Breast epithelium (tissue), 4 donors: ENCODE measurements at regions not wholly inside any gene's neighbourhood (a gene's known extent, or its start where the extent isn't known, plus 50 kb on each side); places are given as distances from the start of the nearest gene placed in this dataset.

ENCODE experiments used
- DNase-seq, 2 donors: peaks; one replicate each; pipeline ENCODE4 v3.0.0-alpha.2; 2019; ENCODE audit warnings: low spot score in 2 of 2
- H3K27ac ChIP-seq, 2 donors: fragments of 200-600 bp; sonication (generic) in 1 of 2; one replicate each; pipeline ENCODE4 v1.5.1; 2016 to 2019; ENCODE audit warnings: mild to moderate bottlenecking in 1 of 2
- H3K27me3 ChIP-seq, 2 donors: fragments of 200-600 bp; sonication (generic) in 1 of 2; one replicate each; pipeline versions ENCODE4 v1.5.1 to v1.6.0; 2017 to 2019; ENCODE audit warnings: control low read depth in 1 of 2, mild to moderate bottlenecking in 1 of 2
- H3K36me3 ChIP-seq: fragments of 200-600 bp; one replicate; pipeline ENCODE4 v1.5.1; 2019
- H3K4me1 ChIP-seq, 2 donors: fragments of 200-600 bp; sonication (generic); one replicate each; pipeline ENCODE4 v1.5.1; 2016 to 2019; ENCODE audit warnings: control low read depth in 1 of 2
- H3K4me3 ChIP-seq, 3 donors: fragments of 200-600 bp; sonication (generic); 1 replicate in 2 of 3; 2 replicates in 1 of 3; pipeline ENCODE4 v1.5.1; 2016 to 2019; ENCODE audit warnings: mild to moderate bottlenecking in 3 of 3, moderate library complexity in 2 of 3
- H3K9me3 ChIP-seq, 2 donors: fragments of 200-600 bp; sonication (generic) in 1 of 2; one replicate each; pipeline ENCODE4 v1.5.1; 2016 to 2019; ENCODE audit warnings: control low read depth in 1 of 2
- CTCF ChIP-seq, 3 donors: fragments of 450-650 bp; IDR thresholded peaks; one replicate each; pipeline ENCODE4 v1.5.1; 2016 to 2017; ENCODE audit warnings: antibody characterized with exemption in 3 of 3, mild to moderate bottlenecking in 3 of 3, moderate library complexity in 3 of 3
- POLR2A ChIP-seq: fragments of 450-650 bp; IDR thresholded peaks from one replicate; pipeline ENCODE4 v1.6.1; 2016; ENCODE audit warnings: antibody characterized with exemption, mild to moderate bottlenecking, moderate library complexity
- POLR2AphosphoS5 ChIP-seq, 3 donors: sonication (generic); formaldehyde crosslinking; IDR thresholded peaks; one replicate each; pipeline ENCODE4 v1.6.1; 2017; ENCODE audit warnings: antibody characterized with exemption in 3 of 3
- intact Hi-C: fragments of 100-400 bp; cut with DNase I; formaldehyde crosslinking; loops from one replicate; pipeline ENCODE4 v1.15.1; 2023; ENCODE audit warnings: low total_unique reads

- no peaks in the 10 kb centered on the region for H3K9me3 ChIP-seq
- no peak for DNase-seq
- H3K27ac ChIP-seq = no peak overlapping the region
- no peak overlapping the region for H3K4me3 ChIP-seq
- no peaks in the 10 kb centered on the region for H3K27me3 ChIP-seq
- TF ChIP-seq POLR2AphosphoS5 (IDR thresholded peaks at IDR 0.05) = no peak
- TF ChIP-seq POLR2A = no peak
- TF ChIP-seq CTCF (IDR thresholded peaks at IDR 0.05) = no peak
- intact Hi-C loops = no loop called here
- H3K4me1 ChIP-seq = no peaks in the 10 kb centered on the region
- no peaks in the 10 kb centered on the region for H3K36me3 ChIP-seq
These were observed 270.3 kb downstream of the HTR7 start for GRCh38 chr10:90587561-90587960.

GRCh38 chr10:90588222-90588621 is 269.6 kb downstream of the HTR7 start:
- intact Hi-C loops = no loop called here
- H3K4me3 ChIP-seq = no peak overlapping the region
- H3K4me1 ChIP-seq = no peaks in the 10 kb centered on the region
- H3K27me3 ChIP-seq = no peaks in the 10 kb centered on the region
- no peaks in the 10 kb centered on the region for H3K9me3 ChIP-seq
- no peak for DNase-seq
- no peak for TF ChIP-seq POLR2A
- no peak for TF ChIP-seq CTCF (IDR thresholded peaks at IDR 0.05)
- no peak for TF ChIP-seq POLR2AphosphoS5 (IDR thresholded peaks at IDR 0.05)
- no peak overlapping the region for H3K27ac ChIP-seq
- H3K36me3 ChIP-seq = no peaks in the 10 kb centered on the region

GRCh38 chr10:90589825-90590224 is 268.0 kb downstream of the HTR7 start:
- intact Hi-C loops = no loop called here
- no peak for DNase-seq
- H3K9me3 ChIP-seq = no peaks in the 10 kb centered on the region
- no peaks in the 10 kb centered on the region for H3K27me3 ChIP-seq
- TF ChIP-seq POLR2AphosphoS5 (IDR thresholded peaks at IDR 0.05) (no peak), POLR2A (no peak), CTCF (IDR thresholded peaks at IDR 0.05) (no peak)
- no peak overlapping the region for H3K4me3 ChIP-seq
- H3K27ac ChIP-seq = no peak overlapping the region
- no peaks in the 10 kb centered on the region for H3K36me3 ChIP-seq
- H3K4me1 ChIP-seq = no peaks in the 10 kb centered on the region

- no peak for DNase-seq
These were observed 266.2 kb downstream of the HTR7 start for GRCh38 chr10:90591629-90592028.

More at GRCh38 chr10:90591629-90592028, 266.2 kb downstream of the HTR7 start:
- TF ChIP-seq POLR2AphosphoS5 (IDR thresholded peaks at IDR 0.05) (no peak), CTCF (IDR thresholded peaks at IDR 0.05) (no peak), POLR2A (no peak)
- Histone ChIP-seq H3K27me3 (no peaks in the 10 kb centered on the region), H3K9me3 (no peaks in the 10 kb centered on the region), H3K4me1 (no peaks in the 10 kb centered on the region), H3K4me3 (no peak overlapping the region), H3K27ac (no peak overlapping the region), H3K36me3 (no peaks in the 10 kb centered on the region)
- intact Hi-C loops = no loop called here
